Activated naive CD8-positive, alpha-beta T cell treated with anti-CD3 and anti-CD28 coated beads for 36 hours (primary cell): ENCODE measurements at regions not wholly inside any gene's neighbourhood (a gene's known extent, or its start where the extent isn't known, plus 50 kb on each side); places are given as distances from the start of the nearest gene placed in this dataset.

Experiments
- DNase-seq: peaks from one replicate; pipeline ENCODE4 v3.0.0; 2021
- H3K27ac Mint-ChIP-seq: one replicate; pipeline ENCODE4 v1.8.0; 2022; ENCODE audit warnings: mild to moderate bottlenecking, moderate library complexity, mixed read lengths
- H3K27me3 Mint-ChIP-seq: one replicate; pipeline ENCODE4 v1.8.0; 2022; ENCODE audit warnings: mild to moderate bottlenecking, mixed read lengths
- H3K36me3 Mint-ChIP-seq: one replicate; pipeline ENCODE4 v1.8.0; 2021; ENCODE audit warnings: mild to moderate bottlenecking, mixed read lengths
- H3K4me1 Mint-ChIP-seq: one replicate; pipeline ENCODE4 v1.8.0; 2021; ENCODE audit warnings: mixed read lengths
- H3K4me3 Mint-ChIP-seq: one replicate; pipeline ENCODE4 v1.8.0; 2022; ENCODE audit warnings: mild to moderate bottlenecking, moderate library complexity, mixed read lengths
- H3K9me3 Mint-ChIP-seq: one replicate; pipeline ENCODE4 v1.8.0; 2022; ENCODE audit warnings: mixed read lengths

DNA sequence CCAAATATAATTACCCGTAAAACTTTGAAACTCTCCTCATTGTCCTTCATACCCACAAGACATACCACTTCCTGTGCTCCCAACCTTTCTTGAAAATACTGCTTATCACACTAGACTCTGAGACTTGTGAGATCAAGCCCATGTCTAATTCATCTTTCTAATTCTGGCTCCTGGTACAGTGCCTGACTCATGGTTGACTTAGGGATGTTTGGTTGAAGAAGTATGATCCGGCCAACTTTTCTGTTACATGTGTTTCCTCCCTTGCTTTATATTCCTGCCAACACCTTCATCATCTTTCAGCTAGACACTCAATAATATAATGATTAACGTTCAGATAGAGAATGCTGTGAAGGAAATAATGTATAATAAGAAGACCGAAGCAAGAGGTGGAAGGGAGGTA lies 58.2 kb downstream of the MEX3B start:
- no peak overlapping the region for H3K27ac Mint-ChIP-seq
- DNase-seq, result no peak

DNA sequence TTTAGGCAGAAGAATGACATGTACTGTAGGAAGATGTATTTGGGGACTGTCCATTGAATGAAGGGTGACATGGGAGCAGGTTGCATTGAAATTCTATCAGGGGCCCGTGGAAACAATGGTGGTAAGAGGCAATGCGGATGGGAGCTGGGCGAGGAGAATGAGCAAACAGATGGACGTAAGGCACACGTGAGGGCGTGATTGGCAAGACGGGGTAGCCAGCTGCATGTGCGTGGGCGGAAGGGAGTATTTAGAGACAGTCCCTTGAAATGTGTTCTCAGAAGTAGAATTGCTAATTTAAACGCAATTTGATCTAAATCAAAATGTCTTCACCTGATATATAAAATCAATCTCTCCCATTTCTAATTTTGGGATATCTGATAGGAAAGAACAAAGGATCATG lies 62.3 kb downstream of the MEX3B start:
- Mint-ChIP-seq H3K27ac (no peak overlapping the region), H3K36me3 (no peaks in the 10 kb centered on the region)
- DNase-seq, result no peak

More for the DNA sequence above, 58.2 kb downstream of the MEX3B start:
- Mint-ChIP-seq H3K27me3 (peaks cover 5% of the 10 kb centered on the region), H3K4me3 (no peak overlapping the region), H3K4me1 (no peaks in the 10 kb centered on the region), H3K36me3 (no peaks in the 10 kb centered on the region), H3K9me3 (peaks cover 2% of the 10 kb centered on the region)

DNA sequence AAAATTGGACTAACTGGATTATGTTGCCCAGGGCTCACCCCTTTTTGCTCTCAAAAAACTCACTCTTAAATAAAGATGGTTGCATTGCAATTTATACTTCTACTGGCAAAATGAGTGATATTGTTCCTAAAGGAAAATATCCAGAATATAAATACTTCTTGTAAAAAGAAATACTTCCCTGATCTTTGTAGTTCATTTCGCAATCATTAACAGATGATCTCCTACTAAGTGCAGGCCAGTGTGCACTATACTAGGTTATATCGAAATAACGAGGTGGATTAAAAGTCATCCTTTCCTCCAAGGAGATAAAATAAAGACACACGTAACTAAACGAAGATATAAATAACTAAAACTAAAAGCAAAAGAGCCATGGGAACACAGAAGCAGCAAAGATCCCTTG lies 63.0 kb downstream of the MEX3B start:
- H3K9me3 Mint-ChIP-seq, result peaks cover 7% of the 10 kb centered on the region
- no peak overlapping the region for H3K4me3 Mint-ChIP-seq
- H3K4me1 Mint-ChIP-seq, result no peaks in the 10 kb centered on the region
- no peak for DNase-seq
- H3K36me3 Mint-ChIP-seq, result no peaks in the 10 kb centered on the region
- H3K27ac Mint-ChIP-seq, result no peak overlapping the region
- no peaks in the 10 kb centered on the region for H3K27me3 Mint-ChIP-seq

More for the DNA sequence above, 62.3 kb downstream of the MEX3B start:
- Mint-ChIP-seq H3K27me3 (no peaks in the 10 kb centered on the region), H3K4me3 (no peak overlapping the region), H3K9me3 (no peaks in the 10 kb centered on the region), H3K4me1 (no peaks in the 10 kb centered on the region)

DNA sequence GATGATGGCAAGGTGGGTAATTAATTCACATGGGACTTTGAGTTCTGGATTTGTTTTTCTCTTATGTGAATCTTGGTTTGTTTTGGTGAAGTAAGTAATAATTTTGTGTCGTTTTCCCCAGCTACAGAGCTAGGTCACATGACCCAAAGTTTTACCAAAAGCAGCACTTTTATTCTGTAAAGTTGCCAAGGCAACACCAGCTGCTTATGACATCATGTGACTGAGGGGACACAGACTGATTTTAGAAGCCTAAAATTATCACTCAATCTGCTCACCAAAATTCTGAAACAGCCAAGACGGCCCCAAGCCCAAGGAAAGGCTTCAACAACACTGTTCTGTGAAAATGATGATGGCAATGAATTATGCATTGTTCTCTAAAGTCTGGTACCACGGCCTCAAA lies 63.9 kb downstream of the MEX3B start:
- Mint-ChIP-seq H3K27me3 (no peaks in the 10 kb centered on the region), H3K9me3 (peaks cover 9% of the 10 kb centered on the region), H3K27ac (no peak overlapping the region), H3K4me3 (no peak overlapping the region), H3K4me1 (no peaks in the 10 kb centered on the region), H3K36me3 (no peaks in the 10 kb centered on the region)
- DNase-seq, result no peak

DNA sequence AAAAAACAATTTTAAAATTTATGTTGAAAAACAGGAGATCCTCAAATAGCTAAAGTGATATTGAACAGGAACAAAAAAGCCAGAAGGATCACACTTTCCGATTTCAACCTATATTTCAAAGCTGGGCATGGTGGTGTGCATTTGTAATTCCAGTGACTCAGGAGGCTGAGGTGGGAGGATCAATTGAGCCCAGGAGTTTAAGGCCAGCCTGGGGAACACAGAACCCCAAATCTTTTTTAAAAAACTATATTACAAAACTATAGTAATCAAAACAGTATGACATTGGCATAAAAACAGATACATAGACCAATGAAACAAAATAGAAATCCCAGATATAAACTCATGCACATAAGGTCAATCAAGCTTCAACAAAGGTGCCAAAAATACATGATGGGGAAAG lies 68.4 kb downstream of the MEX3B start:
- DNase-seq, result no peak
- peaks cover 20% of the 10 kb centered on the region for H3K9me3 Mint-ChIP-seq
- H3K36me3 Mint-ChIP-seq, result no peaks in the 10 kb centered on the region
- no peak overlapping the region for H3K4me3 Mint-ChIP-seq
- H3K27me3 Mint-ChIP-seq, result peaks cover 4% of the 10 kb centered on the region
- H3K4me1 Mint-ChIP-seq, result no peaks in the 10 kb centered on the region
- no peak overlapping the region for H3K27ac Mint-ChIP-seq

DNA sequence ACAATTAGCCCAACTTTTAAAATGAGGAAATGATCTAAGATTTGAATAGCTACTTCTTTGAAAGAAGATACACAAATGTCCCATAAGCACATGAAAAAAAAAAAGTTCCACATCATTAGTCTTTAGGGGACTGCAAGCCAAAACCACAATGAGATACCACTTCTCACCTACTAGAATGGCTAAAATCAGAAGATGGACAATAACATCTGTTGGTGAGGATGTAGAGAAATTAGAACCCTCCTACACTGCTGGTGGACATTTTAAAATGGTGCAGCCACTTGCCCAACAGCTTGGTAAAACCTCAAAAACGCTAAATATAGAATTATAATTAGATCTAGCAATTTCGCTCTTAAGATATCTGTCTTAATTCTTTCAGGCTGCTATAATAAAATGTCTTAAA lies 77.1 kb downstream of the MEX3B start:
- no peaks in the 10 kb centered on the region for H3K4me1 Mint-ChIP-seq
- H3K27ac Mint-ChIP-seq, result no peak overlapping the region
- no peak overlapping the region for H3K4me3 Mint-ChIP-seq
- no peaks in the 10 kb centered on the region for H3K36me3 Mint-ChIP-seq
- peaks cover 4% of the 10 kb centered on the region for H3K27me3 Mint-ChIP-seq
- no peak for DNase-seq
- peaks cover 5% of the 10 kb centered on the region for H3K9me3 Mint-ChIP-seq

DNA sequence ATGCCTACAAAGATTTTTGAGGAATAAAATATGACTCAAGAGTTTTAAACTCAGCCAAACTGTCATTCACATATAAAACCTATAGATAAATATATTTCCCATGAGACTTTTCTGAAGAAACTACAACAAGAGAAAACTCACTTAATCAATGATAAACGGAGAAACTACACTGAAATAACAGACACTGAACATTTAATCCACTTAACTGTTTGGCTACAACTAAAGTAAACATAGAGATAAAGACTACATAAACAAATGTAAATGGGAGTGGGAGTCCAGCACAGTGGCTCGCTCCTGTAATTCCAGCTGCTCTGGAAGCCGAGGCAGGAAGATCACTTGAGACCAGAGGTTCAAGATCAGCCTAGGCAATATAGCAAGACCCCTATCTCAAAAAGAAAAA lies 79.2 kb downstream of the MEX3B start:
- no peaks in the 10 kb centered on the region for H3K9me3 Mint-ChIP-seq
- H3K4me3 Mint-ChIP-seq, result no peak overlapping the region
- H3K27ac Mint-ChIP-seq, result no peak overlapping the region
- H3K4me1 Mint-ChIP-seq, result no peaks in the 10 kb centered on the region
- no peak for DNase-seq
- peaks cover 7% of the 10 kb centered on the region for H3K27me3 Mint-ChIP-seq
- no peaks in the 10 kb centered on the region for H3K36me3 Mint-ChIP-seq

DNA sequence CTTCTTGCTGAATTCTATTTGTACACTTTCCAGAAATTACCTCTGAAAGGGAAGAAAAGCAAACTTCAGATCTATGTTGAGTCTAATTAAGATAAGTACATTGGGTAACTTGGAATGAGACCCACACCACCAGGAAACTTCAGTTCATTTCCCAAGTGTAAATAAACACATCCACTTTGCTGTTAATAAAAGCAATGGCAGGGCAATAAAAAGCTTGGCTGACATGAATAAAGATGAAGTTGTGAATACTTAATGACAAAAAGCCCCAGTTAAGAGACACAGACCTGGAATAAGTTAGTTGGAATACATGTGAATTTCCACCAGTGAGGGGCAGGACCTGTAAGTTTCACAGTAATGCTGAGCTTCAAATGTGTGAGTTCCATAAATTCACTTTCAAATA lies 83.3 kb downstream of the MEX3B start:
- Mint-ChIP-seq H3K27ac (no peak overlapping the region), H3K27me3 (peaks cover 7% of the 10 kb centered on the region), H3K36me3 (no peaks in the 10 kb centered on the region), H3K4me3 (no peak overlapping the region), H3K9me3 (no peaks in the 10 kb centered on the region), H3K4me1 (no peaks in the 10 kb centered on the region)
- DNase-seq, result no peak

DNA sequence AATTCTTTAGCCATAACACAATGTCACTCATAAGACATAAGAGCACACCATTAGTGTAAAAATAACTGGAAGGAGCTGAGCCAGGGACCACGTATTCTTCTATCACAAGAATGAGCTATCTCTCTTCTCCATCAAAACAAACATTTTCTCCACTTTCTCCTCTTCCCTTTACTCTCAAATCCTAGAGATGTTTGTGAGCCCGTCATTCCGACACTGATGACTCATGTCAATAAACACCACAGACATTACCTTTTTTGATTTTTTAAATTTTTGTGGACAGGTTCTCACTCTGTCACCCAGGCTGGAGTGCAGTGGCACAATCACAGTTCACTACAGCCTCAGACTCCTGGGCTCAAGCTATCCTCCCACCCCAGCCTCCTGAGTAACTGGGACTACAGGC lies 86.6 kb downstream of the MEX3B start:
- H3K4me3 Mint-ChIP-seq, result no peak overlapping the region
- peaks cover 7% of the 10 kb centered on the region for H3K27me3 Mint-ChIP-seq
- DNase-seq, result no peak
- H3K9me3 Mint-ChIP-seq, result no peaks in the 10 kb centered on the region
- no peaks in the 10 kb centered on the region for H3K36me3 Mint-ChIP-seq
- H3K27ac Mint-ChIP-seq, result no peak overlapping the region
- H3K4me1 Mint-ChIP-seq, result no peaks in the 10 kb centered on the region

DNA sequence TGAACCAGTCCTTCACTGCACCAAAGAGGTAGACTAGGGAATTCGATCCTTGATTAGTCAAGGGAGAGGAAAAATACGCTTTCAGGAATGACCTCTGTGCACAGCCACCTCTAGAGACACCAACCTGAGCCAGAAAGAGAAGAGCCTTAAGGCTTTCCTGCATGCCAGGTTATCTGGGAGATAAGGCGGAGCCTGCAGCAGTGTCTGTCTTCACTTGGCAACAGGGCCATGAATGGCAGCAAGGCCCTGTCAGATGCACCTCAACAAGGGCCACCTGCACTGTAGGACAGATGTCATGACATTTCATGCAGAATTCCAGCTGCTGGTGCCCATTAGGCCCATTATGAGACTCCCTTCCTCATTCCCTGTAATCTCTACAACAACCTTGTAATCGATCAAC lies 88.1 kb downstream of the MEX3B start:
- H3K9me3 Mint-ChIP-seq, result no peaks in the 10 kb centered on the region
- H3K27me3 Mint-ChIP-seq, result peaks cover 4% of the 10 kb centered on the region
- H3K4me3 Mint-ChIP-seq, result no peak overlapping the region
- H3K36me3 Mint-ChIP-seq, result no peaks in the 10 kb centered on the region
- no peaks in the 10 kb centered on the region for H3K4me1 Mint-ChIP-seq
- H3K27ac Mint-ChIP-seq, result no peak overlapping the region
- DNase-seq, result no peak

DNA sequence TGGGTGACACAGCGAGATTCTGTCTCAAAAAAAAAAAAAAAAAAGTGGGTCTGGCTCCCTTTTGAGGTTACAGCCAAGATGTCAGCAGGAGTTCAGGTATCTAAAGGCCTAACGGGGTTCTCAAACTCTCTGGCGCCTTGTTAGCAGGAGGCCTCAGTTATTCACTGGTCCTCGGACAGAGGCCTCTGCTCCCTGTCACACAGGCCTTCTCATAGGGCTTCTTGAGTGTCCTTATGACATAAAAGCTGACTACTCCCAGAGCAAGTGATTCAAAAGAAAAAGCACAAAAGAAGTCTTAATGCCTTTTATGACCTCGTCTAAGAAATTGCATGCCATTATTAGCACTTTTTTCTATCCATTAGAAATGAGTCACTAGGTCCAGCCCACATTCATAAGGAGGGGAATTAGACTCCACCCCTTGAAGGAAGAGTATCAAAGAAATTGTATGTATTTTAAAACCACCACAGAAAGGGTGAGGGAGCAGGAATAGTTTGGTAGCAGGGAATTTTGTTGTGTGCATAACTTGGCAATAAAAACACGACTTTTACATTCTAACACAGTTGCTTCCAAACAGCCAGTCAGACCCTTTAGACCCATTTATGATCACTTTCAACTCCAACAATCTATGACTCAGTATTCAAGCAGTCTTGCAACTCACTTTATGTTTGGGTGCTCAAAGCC lies 90.3 kb downstream of the MEX3B start:
- no peaks in the 10 kb centered on the region for H3K27me3 Mint-ChIP-seq
- H3K27ac Mint-ChIP-seq, result no peak overlapping the region
- H3K36me3 Mint-ChIP-seq, result no peaks in the 10 kb centered on the region
- H3K4me1 Mint-ChIP-seq, result no peaks in the 10 kb centered on the region
- H3K9me3 Mint-ChIP-seq, result no peaks in the 10 kb centered on the region
- no peak for DNase-seq
- H3K4me3 Mint-ChIP-seq, result no peak overlapping the region

DNA sequence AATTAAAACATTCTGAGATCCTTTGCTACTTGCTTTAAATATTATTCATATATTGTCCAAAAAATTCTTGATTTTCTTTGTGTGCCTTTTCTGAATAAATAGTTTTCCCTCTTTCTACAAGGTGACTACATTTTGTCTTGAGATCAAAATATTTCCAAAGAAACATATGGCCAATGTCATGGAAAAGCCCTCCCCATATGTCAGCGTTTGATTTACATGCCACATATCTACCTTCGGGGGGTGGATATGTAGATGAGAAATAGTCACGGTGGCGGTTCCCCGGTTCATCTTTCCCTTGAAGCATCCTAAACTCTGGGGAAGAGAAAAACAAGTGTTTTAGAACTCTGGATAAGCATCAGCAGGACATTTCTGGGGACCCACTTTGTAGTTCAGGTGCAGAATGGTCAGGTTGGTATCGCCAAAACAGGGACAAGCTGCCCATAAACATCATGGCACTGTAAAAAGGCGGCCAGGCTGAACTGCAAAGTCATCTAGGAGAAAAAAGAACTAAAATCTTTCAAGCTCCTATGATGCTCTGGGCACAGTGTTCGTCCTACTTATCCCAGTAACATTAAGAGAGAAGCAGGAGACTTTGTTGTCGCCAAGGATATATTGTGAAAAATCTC lies 91.5 kb downstream of the MEX3B start:
- H3K27ac Mint-ChIP-seq, result no peak overlapping the region
- no peaks in the 10 kb centered on the region for H3K27me3 Mint-ChIP-seq
- H3K4me3 Mint-ChIP-seq, result no peak overlapping the region
- H3K36me3 Mint-ChIP-seq, result no peaks in the 10 kb centered on the region
- no peaks in the 10 kb centered on the region for H3K4me1 Mint-ChIP-seq
- no peak for DNase-seq
- no peaks in the 10 kb centered on the region for H3K9me3 Mint-ChIP-seq

DNA sequence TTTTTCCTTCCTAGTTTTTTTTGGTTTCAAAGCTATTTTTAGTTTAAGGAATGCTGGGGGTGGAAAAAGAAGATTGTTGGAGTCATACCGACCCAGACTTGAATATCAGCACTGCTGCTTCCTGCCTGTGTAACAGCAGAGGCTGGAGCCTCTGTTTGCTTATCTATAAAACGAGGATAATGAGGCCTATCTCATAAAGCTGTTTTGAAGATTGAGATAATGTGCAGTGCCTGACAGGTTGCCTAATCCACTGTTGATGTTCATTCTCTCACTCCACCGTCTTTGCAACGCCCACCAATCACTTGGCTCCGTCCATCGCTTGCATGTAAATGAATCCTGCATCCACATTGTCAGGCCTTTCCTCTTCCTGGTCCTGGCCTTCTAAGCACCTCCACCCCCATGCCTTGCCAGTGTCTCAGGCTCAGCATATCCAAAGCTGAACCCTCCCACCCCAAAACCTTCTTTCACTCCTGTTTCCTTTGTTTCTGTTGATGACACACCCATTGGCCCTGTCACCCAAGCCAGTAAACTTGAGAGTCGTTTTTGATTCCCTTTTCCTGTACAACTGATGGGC lies 94.9 kb downstream of the MEX3B start:
- no peak for DNase-seq
- H3K27ac Mint-ChIP-seq, result no peak overlapping the region
- H3K36me3 Mint-ChIP-seq, result no peaks in the 10 kb centered on the region

DNA sequence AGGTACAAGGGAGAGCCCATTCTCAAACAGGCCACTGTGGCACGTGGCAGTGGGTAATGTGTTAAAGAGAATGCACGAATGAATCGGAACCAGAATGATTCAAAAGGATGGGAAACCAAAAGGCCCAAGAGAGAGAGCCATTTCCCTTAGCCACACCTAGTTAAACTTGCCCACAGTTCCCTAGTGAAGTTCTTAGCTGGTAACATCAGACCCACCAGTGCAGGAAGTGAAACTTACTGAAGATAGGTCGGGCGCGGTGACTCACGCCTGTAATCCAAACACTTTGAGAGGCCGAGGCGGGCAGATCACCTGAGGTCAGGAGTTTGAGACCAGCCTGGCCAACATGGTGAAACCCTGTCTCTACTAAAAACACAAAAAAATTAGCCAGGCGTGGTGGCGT lies 97.1 kb downstream of the MEX3B start:
- H3K9me3 Mint-ChIP-seq, result no peaks in the 10 kb centered on the region
- peaks cover 3% of the 10 kb centered on the region for H3K27me3 Mint-ChIP-seq
- no peak overlapping the region for H3K27ac Mint-ChIP-seq
- no peaks in the 10 kb centered on the region for H3K4me1 Mint-ChIP-seq
- DNase-seq, result no peak
- no peaks in the 10 kb centered on the region for H3K36me3 Mint-ChIP-seq
- H3K4me3 Mint-ChIP-seq, result no peak overlapping the region

More for the DNA sequence above, 94.9 kb downstream of the MEX3B start:
- Mint-ChIP-seq H3K4me3 (no peak overlapping the region), H3K9me3 (no peaks in the 10 kb centered on the region), H3K4me1 (no peaks in the 10 kb centered on the region), H3K27me3 (peaks cover 3% of the 10 kb centered on the region)

DNA sequence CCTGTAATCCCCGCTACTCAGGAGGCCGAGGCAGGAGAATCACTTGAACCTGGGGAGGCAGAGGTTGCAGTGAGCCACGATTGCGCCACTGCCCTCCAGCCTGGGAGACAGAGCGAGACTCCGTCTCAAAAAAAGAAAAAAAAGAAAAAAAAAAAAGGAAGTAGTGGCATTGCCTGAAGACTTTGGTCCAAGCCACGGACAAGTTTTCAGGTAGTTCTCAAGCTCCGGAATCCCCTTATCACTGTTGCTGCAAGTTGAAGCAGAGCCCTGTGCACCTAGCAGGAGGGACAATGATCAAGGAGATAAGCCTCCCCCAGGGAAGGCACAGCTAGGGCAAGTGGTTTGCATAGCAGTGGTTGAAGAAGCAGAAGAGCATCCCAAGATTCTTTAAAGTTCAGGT lies 97.6 kb downstream of the MEX3B start:
- H3K9me3 Mint-ChIP-seq, result no peaks in the 10 kb centered on the region
- no peak for DNase-seq
- no peaks in the 10 kb centered on the region for H3K4me1 Mint-ChIP-seq

DNA sequence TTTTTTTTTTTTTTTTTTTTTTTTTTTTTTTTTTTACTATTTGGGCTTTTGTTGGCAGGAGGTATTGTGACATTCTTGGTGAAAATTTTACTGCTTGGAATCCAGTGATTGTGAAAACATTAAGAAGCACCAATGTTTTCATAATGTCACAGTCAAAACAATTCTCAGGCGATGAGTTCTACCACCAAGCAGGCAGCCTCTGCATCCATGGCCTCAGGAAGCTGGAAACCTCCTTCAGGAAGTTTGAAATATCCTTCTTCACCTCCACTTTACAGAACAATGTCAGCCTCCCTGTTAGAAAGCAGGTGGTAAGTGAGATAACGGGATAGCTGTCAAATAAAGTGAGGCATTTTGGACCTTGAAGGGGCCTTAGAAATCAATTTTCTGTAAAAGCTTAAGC lies 98.3 kb downstream of the MEX3B start:
- H3K9me3 Mint-ChIP-seq, result no peaks in the 10 kb centered on the region
- no peak overlapping the region for H3K27ac Mint-ChIP-seq
- H3K36me3 Mint-ChIP-seq, result no peaks in the 10 kb centered on the region
- H3K4me3 Mint-ChIP-seq, result no peak overlapping the region
- H3K4me1 Mint-ChIP-seq, result no peaks in the 10 kb centered on the region
- H3K27me3 Mint-ChIP-seq, result peaks cover 3% of the 10 kb centered on the region
- DNase-seq, result no peak

More for the DNA sequence above, 97.6 kb downstream of the MEX3B start:
- no peak overlapping the region for H3K4me3 Mint-ChIP-seq
- H3K27me3 Mint-ChIP-seq, result peaks cover 3% of the 10 kb centered on the region
- no peak overlapping the region for H3K27ac Mint-ChIP-seq
- H3K36me3 Mint-ChIP-seq, result no peaks in the 10 kb centered on the region
